ENCODE measurements at regions not wholly inside any gene's neighbourhood (a gene's known extent, or its start where the extent isn't known, plus 50 kb on each side); places are given as distances from the start of the nearest gene placed in this dataset.
"Not testable (repeated sequence)": the region's sequence is repeated elsewhere in the genome, so short reads cannot be mapped to it uniquely, and the experiment has no call there.

DNA sequence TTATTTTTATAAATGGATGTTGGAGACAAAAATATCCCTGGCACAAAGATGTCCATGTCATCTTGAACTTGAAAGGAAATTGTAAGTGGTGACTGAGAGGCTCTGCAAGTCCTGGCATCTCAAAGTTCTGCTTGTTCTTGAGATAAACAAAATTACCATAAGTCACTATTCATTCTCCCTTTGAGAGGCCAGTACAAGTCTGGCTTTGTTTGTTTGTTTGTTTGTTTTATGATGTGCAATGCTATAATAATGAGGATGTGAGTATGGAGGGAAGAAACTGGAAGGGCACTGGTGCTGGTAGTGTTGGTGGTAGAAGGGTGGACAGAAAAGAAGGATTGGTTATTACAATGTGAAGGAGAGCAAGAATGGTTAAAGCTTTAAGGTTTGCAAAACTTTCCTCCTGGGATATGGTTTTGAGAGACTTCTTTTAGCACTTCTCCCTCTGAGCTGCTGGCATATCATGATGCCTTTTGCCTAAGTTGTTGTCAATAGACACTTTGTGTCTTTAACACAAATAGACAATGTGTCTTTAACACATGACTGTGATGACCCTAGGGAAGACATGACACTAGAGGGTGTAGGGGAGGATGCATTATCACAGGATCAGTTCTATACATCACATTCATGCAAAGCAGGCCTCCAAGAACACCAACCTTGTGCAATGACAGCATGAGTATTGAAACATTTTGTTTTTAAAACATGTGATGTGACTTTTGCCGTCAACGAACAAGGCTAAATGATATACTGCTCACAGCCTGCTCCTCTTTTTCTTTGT, 880.5 kb upstream of the GOT2 start:
- DNase-seq (ENCODE audit: low spot score), result no peak

DNA sequence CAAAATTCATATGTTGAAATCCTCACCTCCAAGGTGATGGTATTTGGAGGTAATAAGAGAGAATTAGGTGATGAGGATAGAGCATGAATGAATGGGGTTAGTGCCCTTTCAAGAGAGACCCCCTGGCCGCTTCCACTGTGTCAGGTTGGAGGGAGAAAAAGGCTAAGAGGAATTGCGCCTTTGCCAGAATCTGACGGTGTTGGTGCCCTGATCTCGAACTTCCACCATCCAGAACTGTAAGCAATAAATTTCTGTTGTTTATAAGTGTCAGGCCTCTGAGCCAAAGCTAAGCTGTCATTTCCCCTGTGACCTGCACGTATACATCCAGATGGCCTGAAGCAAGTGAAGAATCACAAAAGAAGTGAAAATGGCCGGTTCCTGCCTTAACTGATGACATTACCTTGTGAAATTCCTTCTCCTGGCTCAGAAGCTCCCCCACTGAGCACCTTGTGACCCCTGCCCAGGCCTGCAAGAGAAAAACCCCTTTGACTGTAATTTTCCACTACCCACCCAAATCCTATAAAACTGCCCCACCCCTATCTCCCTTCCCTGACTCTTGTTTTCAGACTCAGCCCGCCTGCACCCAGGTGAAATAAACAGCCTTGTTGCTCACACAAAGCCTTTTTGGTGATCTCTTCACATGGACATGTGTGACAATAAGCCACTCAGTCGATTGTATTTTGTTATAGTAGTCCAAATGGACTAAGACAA, 878.9 kb upstream of the GOT2 start:
- DNase-seq (ENCODE audit: low spot score), result not testable (repeated sequence)

DNA sequence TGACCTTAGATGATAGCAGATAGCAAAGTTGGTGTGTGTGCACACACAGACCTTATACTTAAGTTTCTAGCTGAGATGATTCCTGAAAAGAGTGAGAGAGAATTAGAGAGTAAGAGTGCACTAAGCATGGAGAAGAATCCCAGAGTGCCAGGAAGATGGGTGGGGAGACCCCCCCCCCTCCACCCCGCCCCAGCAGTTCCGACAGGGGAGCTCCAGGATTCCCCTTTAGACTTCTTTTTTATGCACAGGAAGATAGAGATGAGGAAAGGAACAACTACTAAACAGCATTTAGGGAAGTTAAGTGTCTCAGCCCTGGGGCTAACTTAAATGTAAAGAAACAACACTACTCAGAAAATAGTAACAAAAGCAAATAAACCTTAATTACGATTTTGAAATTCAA, 878.0 kb upstream of the GOT2 start:
- no peak for DNase-seq (ENCODE audit: low spot score)

DNA sequence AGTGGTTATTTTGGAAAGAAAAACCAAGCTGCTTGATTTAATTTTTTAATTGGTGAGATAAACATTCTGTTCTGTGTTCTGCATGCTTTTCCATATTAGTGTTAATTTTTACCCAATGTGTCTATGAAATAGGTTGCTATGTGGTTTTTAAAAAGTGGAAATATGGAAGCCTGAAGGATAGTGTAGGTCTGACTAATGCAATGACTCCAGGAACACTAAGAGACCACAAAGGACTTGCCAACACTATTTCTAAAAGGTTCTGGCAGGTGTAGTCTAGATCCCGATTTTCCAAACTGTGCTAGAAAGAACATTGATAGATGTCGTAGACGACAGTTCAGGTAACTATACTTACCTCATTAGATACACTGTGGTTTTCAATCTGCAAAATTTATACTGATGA, 877.4 kb upstream of the GOT2 start:
- DNase-seq (ENCODE audit: low spot score), result no peak

DNA sequence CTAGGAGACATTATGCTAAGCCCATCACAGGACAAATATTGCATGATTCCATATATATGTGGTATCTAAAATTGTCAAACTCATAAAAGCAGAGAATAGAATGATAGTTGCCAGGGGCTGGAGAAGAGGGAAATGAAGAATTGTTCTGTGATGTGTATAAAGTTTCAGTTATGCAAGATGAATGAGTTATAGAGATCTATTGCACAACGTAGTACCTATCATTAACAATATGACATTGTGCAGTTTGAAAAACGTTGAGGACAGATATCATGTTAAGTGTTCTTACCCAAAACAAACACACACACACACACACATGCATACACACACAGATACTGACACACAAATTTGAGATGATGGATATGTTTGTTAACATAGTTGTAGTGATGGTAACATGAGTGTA, 871.6 kb upstream of the GOT2 start:
- DNase-seq (ENCODE audit: low spot score), result no peak

DNA sequence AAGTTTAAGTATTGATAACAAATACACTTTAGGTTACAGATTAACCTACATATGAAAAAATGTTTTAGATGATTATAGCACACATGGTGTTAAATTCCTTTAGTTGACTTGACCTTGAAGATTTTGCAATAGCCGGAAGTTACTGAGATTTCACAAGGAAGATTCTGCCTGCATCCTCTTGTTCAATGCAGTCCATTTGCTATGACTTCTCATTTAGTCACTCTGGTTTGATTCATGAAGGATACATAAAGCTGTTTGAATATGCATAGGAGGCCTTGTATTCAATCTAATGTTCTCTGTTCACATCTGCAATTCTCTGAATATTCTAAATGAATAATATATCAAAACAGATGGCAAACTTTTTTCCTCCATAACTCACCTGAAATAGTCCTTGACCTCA, 870.2 kb upstream of the GOT2 start:
- no peak for DNase-seq (ENCODE audit: low spot score)

DNA sequence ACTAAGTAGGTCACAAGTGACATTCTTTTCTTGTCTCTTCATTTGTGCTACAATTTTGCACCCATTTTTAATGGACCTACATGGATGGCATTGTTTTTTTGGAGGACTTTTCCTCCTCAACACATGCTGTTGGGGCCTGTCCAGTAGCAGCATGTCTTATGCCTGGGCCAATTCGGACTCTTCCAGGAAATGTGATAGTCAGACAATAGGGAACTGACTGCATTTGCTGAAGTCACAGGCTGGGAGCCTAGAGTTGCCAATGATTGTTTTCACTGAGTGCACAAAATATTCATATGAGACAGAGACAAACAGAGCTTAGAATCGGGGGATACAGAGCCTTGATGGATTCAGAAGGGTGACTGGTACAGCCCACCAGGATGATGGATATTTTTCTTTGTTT, 867.3 kb upstream of the GOT2 start:
- no peak for DNase-seq (ENCODE audit: low spot score)

DNA sequence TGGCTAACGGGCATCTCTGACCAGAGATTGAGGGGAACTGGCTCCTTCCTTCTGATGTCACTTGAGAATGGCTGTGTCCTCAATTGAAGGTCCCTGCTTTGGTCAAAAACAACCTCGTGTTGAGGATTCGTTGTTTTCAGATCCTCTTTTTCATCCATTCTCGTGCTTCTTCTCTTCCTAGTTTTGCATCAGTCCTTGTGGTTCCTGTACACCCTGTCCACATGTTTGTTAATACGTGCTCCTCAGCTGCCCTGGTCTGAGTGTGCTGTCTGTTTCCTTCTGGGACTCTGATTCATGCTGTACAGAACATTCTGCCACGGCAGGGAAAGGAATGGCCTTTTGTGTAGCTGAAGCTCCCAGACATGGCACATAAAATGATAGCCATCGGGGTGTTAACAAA, 863.2 kb upstream of the GOT2 start:
- DNase-seq (ENCODE audit: low spot score), result no peak

DNA sequence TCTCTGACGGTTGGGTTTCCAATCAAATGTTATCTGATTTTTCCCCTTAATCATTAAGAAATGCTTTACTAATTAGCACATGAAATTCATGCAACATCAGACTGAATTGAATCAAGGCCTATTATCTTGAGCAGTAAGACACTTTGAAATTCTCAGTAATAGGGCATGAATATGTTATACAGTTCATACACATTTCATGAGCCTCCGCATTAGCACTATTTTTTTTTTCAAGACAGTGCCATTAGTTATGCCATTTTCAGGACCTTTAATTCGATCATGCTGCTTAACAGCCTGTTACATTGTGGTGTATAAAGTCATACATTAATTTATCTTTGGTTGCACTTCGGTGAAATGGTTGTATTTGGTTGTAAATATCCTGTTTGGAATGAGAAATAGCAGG, 862.6 kb upstream of the GOT2 start:
- no peak for DNase-seq (ENCODE audit: low spot score)

DNA sequence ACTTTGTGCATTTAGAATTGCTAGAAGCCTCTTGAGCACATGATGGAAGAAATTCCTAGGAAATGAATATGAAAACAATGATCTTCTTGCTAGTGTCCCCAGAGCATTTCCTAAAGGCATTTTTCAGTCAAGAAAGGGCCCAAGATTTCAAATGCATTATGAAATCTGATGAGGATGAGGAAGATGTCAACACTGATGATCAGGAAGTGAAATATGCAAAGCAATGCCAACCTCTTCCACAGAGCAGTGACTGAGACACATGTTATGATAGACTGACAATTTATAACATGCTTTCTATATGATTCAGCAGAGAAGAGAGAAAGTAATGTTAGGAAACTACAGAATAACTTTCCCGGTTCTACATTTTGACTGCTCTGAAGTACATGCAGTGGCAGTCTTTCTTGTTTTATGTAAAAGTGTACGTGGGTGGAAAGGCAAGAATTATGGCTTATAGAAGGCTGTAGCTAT, 859.1 kb upstream of the GOT2 start:
- no peak for DNase-seq (ENCODE audit: low spot score)

DNA sequence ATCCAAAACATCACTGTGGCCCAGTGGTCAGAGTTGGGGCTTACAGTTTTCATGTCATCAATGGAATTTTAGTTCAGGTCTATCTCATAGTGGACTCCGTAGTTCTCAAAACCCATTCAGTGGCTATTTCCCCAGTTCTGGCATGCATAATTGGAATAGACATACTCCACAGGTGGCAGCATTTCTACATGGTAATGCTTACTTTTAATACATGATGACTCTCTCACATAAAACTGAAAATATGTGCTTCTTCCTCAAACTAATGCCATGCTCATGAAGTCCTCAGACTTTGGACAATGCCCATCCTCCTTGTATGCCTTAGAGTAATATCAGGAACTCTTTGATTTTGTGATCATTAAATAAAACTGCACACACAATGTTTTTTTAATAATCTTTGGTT, 857.4 kb upstream of the GOT2 start:
- DNase-seq (ENCODE audit: low spot score), result no peak

DNA sequence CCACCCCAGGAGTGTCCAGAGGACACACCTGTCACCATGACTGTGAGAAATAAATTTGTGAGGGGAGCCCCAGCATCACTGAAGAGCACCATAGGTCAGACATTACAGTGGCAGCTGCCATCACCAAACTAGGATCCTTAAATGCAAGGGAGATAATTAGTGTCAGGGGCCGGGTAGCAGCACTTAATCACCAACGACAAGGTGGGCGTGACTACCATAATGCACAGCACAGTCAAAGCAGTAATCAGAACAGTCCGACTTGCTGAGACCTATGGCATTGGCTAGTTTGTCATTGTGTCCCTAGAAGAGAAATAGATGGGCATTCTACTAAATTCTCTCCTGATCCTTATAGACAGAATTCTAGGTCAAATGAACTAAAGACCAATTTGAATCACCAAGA, 856.7 kb upstream of the GOT2 start:
- no peak for DNase-seq (ENCODE audit: low spot score)

DNA sequence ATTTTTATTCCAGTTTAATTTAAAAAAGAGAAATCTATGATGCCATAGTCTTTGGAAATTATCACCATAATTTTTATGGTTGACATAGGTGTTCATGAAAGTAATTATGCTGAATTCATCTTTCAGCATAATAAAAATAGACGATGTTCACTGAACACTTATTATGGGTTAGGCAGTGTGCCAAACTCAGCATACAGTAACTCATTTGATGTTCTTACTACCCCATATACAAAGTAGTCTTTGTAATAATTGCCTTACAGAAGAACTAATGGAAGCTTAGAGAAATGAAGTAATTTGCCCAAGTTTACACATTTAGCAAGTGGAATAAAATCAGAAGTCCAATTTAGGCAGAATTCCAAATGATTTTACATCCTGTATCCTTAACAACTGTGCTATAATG, 852.2 kb upstream of the GOT2 start:
- no peak for DNase-seq (ENCODE audit: low spot score)

DNA sequence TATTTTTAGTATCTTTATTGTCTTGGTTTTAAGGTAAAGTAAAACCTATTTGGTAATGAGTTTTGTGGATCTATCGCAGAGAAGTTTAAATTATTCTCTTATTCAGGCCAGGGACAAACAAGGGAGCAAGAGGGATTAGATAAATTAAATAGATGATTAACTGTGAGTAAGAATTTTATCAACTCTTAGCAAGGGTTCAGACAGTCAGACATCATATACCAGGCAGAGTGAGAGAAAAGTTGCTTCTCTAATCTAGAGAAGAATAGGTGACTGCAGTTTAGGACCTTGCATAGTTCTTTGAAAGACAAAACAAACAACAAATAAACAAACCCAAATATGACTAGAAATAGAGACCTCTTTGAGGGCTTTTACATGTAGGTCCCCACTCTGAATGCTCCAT, 840.2 kb upstream of the GOT2 start:
- DNase-seq (ENCODE audit: low spot score), result no peak

DNA sequence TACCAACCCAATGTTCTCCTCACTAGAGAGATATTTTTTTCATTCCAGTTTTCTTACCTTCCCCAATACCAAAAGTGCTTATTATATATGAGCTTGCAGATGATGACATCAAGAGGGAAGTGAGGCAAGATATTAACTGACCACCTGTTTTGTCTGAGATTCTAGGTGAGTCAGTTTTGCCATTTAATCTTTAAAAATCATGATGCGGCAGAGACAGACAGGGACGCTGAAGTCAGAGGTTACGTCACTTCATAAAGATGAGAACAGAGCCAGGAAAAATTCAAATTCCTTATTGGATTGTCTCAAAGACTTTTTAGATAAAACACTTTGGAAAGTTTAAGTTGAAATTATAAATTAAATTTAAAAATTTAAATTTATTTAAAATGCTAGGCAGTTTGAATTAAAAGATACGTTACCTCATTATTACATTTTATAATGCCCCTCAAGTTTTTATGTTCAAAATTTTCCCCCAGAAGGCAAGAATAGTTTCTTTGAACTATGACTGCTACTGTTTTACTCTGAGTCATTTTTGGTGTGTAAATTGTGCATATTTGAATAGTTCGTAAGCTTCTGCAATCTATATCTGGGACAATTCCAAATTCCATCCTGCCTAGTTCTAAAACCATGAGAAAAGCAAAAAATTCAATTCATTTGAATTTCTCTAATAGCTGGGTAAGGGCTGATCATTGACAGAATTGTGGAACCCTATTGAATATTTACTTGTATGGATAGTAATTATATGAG, 839.6 kb upstream of the GOT2 start:
- DNase-seq (ENCODE audit: low spot score), result no peak

DNA sequence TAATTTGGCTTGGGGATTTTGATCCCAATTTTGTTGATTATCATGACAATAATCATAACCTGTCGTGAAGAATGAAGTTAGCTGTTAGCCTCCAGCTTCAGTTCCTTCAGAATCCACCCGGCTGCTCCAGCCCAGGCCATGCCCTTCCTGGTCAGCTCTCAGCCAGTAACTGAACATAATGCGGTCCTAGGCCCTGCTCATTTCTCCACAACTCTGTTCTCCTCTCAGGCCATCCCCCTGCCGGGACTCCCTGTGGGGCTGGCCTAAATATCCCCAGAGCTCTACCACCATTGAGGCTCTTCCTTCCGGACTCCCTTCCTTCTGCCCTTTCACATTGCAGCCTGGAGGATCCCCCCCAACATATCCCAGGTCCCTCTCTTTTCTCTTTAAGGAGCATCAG, 833.4 kb upstream of the GOT2 start:
- no peak for DNase-seq (ENCODE audit: low spot score)

DNA sequence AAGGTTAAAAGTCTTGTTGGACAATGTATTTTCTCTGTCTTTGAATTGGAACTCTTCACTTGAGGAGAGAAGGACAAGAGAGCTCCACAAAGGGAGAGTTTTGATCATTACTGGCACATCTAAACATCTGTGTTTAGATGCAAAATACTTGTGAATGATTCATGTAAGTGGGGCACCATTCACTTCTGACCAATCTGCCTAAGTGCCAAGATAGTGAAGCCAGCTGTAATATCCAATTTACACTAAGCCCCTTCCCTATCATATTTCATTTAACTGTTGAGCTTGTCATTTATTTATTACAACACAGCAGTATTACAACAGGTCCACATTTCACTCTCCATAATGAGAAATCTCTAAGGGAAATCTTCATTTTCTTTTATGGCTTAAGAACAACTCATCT, 832.3 kb upstream of the GOT2 start:
- DNase-seq (ENCODE audit: low spot score), result no peak

DNA sequence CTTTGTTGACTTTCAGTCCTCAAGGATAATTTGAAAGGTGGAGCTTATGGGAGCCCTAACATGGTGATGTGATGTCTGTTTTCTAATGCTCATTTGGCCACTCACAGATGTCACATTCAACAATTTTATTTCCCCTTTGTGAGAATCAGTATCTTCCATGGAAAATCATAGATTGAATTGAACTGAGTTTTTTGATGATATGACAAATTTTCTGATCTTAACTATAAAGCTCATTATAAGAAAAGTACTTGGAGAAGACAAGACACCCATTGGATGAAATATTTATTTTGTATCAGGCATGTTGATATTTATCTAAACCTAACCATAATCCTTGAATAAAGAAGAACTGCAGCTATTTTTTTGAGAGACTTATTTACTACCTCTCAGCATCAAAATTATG, 824.6 kb upstream of the GOT2 start:
- DNase-seq (ENCODE audit: low spot score), result no peak

DNA sequence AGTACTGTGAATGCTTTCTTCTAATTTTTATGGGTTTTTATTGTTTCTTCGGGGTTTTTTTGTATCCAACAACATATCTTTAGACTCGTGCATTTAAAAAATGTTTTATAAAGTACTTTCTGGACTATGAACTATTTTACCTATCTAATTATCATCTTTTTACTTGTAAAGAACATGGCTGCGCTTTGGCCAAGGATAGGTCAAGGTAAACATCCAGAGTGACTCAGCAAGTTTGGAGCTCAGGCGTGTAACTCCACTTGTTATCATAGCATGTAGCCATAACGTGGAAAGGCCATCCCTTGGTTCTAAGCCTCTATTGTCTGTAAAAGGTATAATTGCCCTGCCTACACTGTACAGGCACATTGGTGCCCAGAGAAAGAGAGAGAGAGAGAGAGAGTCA, 818.0 kb upstream of the GOT2 start:
- no peak for DNase-seq (ENCODE audit: low spot score)

DNA sequence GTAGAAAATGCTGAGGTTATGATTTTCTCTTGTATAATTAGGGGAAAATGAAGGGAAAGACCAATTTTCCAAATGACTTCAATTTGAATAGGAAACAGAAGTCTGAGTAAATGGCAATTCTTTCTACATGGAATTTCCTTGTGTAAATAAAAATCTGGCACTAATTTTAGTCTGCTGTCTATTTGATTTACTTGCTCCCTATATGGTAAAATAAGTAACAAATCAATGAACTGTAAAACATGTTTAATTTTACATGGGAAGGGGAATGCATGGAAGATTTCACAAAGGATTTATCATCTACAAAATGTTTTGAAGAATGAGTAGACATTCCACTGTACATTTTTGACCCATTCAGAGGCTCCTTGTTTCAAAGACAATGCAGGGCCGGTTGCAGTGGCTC, 811.6 kb upstream of the GOT2 start:
- DNase-seq (ENCODE audit: low spot score), result no peak

DNA sequence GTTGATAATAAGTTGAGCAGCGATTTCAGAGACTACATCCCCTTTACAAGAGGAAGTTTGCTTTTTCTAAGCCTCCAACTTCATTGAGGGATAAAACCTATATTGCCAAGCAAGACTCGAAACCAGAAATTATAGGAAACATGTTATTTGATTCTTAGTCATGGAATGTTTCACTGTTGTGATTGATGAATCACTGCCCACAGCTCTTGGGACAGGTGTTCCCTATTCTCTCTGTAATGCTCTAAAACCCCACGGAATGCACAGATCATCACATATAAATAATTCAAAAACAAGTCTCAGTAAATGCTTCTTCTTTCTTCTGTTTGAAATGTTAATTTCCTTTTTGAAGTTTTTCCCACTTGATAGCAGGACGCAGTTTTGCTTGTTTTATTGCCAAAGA, 809.5 kb upstream of the GOT2 start:
- DNase-seq (ENCODE audit: low spot score), result no peak

DNA sequence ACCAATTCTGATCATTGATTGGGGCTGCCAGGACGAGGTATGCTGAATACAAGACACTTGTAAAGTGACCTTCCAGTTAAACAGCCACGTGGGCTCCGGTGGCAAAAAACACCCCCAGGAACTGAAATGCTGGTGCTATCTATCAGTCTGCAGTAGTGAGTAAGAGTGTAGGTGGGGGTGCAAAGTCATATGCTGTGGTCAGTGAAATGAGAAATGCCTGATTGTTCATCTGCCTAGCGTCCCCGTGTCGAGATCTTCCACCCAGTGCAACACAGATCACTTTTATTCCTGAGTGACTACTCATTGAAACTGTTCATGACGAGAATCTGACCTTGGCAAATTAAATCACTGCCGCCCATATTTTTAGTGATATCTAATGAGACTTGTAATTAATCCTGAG, 806.5 kb upstream of the GOT2 start:
- DNase-seq (ENCODE audit: low spot score), result no peak

DNA sequence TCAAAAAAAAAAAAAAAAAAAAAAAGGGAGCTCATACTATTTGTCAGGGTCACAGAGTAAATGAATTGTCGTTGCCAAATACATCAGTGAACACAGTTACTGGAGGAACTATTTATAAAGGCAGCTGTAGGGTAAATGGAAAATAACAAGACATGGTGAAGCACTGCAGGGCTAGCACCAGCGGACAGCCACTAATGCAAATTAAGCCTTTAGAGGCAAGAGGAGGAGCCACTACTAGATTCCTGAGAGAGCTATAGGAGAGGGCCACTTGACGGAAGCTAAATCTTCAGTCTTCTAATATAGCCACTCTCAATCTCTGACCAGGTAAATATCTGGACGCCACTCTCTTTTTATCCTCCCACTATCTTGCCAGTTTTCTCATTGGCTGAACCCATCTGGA, 801.2 kb upstream of the GOT2 start:
- no peak for DNase-seq (ENCODE audit: low spot score)

Measured in NAMALWA (cell line).